Uterus (tissue), 3 donors: ENCODE measurements at regions not wholly inside any gene's neighbourhood (a gene's known extent, or its start where the extent isn't known, plus 50 kb on each side); places are given as distances from the start of the nearest gene placed in this dataset.

Experiments
- DNase-seq, 2 donors: peaks; one replicate each; pipeline ENCODE4 v3.0.0-alpha.2; 2019 to 2020
- H3K27ac ChIP-seq, 2 donors: fragments of 200-600 bp; sonication (generic); 1 replicate in 1 of 2; 2 replicates in 1 of 2; pipeline ENCODE4 v1.5.1; 2016 to 2018
- H3K27me3 ChIP-seq, 2 donors: fragments of 200-600 bp; sonication (generic); one replicate each; pipeline ENCODE4 v1.5.1; 2018 to 2019; ENCODE audit warnings: control low read depth in 1 of 2
- H3K36me3 ChIP-seq, 2 donors: fragments of 200-600 bp; sonication (generic); one replicate each; pipeline ENCODE4 v1.5.1; 2019; ENCODE audit warnings: control low read depth in 1 of 2
- H3K4me1 ChIP-seq, 2 donors: fragments of 200-600 bp; sonication (generic); one replicate each; pipeline ENCODE4 v1.5.1; 2018 to 2019; ENCODE audit warnings: control low read depth in 1 of 2
- H3K4me3 ChIP-seq, 2 donors: fragments of 200-600 bp; sonication (generic); 1 replicate in 1 of 2; 2 replicates in 1 of 2; pipeline ENCODE4 v1.5.1; 2018 to 2019; ENCODE audit warnings: mild to moderate bottlenecking in 1 of 2
- H3K9me3 ChIP-seq, 2 donors: fragments of 200-600 bp; sonication (generic); one replicate each; pipeline ENCODE4 v1.5.1; 2019; ENCODE audit warnings: control low read depth in 1 of 2
- POLR2A ChIP-seq, 2 donors: fragments of 450-650 bp; IDR thresholded peaks; one replicate each; pipeline ENCODE4 v1.6.1; 2016; ENCODE audit warnings: antibody characterized with exemption in 2 of 2, mild to moderate bottlenecking in 1 of 2, moderate library complexity in 1 of 2
- intact Hi-C: fragments of 100-400 bp; cut with DNase I; formaldehyde crosslinking; loops from one replicate; pipeline ENCODE4 v1.15.1; 2023; ENCODE audit warnings: low total_unique reads
- TF ChIP-seq, protein P1 (sequence below), 4 experiments: fragments of 200-600 bp in 2 of 4; fragments of 450-650 bp in 2 of 4; sonication (generic) in 2 of 4; IDR thresholded peaks; one replicate each; pipeline ENCODE4 v1.5.1; 2016 to 2019; ENCODE audit warnings: antibody characterized with exemption in 4 of 4, mild to moderate bottlenecking in 2 of 4, moderate library complexity in 1 of 4
- donor health status: DM: yes; HTN: yes; CAD: no.

DNA sequence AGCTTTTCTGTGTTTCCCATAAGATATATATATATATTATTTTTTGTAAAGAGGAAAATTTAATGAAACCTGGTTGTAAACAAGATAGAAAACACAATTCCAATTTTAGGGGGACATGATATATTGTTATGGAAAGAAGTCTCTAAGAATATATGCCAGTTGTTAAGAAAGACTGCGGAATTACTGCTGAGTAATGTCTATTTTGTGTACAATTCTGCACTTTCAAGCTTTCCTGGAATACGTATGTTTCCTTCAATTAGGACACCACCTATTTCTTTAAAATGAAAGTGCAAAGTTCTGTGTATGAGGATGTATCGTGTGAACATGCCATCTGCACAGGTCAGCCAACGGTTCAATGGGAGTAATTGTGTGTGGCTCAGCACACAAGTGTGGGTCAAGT lies 760.2 kb downstream of the BRD1 start:
- Histone ChIP-seq H3K4me1 (no peaks in the 10 kb centered on the region), H3K9me3 (no peaks in the 10 kb centered on the region), H3K4me3 (no peak overlapping the region), H3K27ac (peak overlapping the region in 1 of 2 donors; percentile 13), H3K27me3 (no peaks in the 10 kb centered on the region), H3K36me3 (no peaks in the 10 kb centered on the region)
- intact Hi-C loops = no loop called here
- TF ChIP-seq, protein P1, sequence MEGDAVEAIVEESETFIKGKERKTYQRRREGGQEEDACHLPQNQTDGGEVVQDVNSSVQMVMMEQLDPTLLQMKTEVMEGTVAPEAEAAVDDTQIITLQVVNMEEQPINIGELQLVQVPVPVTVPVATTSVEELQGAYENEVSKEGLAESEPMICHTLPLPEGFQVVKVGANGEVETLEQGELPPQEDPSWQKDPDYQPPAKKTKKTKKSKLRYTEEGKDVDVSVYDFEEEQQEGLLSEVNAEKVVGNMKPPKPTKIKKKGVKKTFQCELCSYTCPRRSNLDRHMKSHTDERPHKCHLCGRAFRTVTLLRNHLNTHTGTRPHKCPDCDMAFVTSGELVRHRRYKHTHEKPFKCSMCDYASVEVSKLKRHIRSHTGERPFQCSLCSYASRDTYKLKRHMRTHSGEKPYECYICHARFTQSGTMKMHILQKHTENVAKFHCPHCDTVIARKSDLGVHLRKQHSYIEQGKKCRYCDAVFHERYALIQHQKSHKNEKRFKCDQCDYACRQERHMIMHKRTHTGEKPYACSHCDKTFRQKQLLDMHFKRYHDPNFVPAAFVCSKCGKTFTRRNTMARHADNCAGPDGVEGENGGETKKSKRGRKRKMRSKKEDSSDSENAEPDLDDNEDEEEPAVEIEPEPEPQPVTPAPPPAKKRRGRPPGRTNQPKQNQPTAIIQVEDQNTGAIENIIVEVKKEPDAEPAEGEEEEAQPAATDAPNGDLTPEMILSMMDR (IDR thresholded peaks at IDR 0.05) = no peak
- no peak for TF ChIP-seq POLR2A (IDR thresholded peaks at IDR 0.05)
- DNase-seq = no peak

GRCh38 chr22:49066619-49067018 lies 761.1 kb downstream of the BRD1 start:
- intact Hi-C loops = no loop called here
- DNase-seq = no peak
- Histone ChIP-seq H3K4me1 (no peaks in the 10 kb centered on the region), H3K36me3 (no peaks in the 10 kb centered on the region), H3K27ac (peak overlapping the region; percentile 51 to 54), H3K9me3 (no peaks in the 10 kb centered on the region), H3K27me3 (no peaks in the 10 kb centered on the region), H3K4me3 (no peak overlapping the region)
- no peak for TF ChIP-seq POLR2A (IDR thresholded peaks at IDR 0.05)
- TF ChIP-seq, protein P1 (IDR thresholded peaks at IDR 0.05) = no peak

- Histone ChIP-seq H3K4me3 (no peak overlapping the region), H3K36me3 (no peaks in the 10 kb centered on the region), H3K4me1 (no peaks in the 10 kb centered on the region), H3K27ac (no peak overlapping the region), H3K27me3 (no peaks in the 10 kb centered on the region), H3K9me3 (no peaks in the 10 kb centered on the region)
- intact Hi-C loops = no loop called here
- TF ChIP-seq, protein P1 (IDR thresholded peaks at IDR 0.05) = no peak
- TF ChIP-seq POLR2A (IDR thresholded peaks at IDR 0.05) = no peak
- DNase-seq = no peak
Measured at GRCh38 chr22:49064836-49065235, 762.8 kb downstream of the BRD1 start.

DNA sequence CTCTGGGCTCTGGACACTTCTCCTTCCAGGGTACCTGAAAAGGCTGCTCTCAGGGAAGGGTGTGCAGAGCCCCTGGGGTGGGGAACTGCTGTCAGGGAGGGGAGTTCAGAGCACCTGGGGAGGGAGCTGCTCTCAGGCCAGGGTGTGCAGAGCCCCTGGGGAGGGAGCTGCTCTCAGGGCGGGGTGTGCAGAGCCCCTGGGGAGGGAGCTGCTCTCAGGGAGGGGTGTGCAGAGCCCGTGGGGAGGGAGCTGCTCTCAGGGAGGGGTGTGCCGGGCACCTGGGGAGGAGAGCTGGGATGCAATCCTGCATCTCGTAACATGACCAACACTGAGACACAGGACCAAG lies 764.2 kb downstream of the BRD1 start:
- no peaks in the 10 kb centered on the region for H3K27me3 ChIP-seq
- TF ChIP-seq, protein P1 (IDR thresholded peaks at IDR 0.05) = no peak
- no peak for TF ChIP-seq POLR2A (IDR thresholded peaks at IDR 0.05)
- no peaks in the 10 kb centered on the region for H3K9me3 ChIP-seq
- DNase-seq = no peak
- H3K4me1 ChIP-seq = no peaks in the 10 kb centered on the region
- no peaks in the 10 kb centered on the region for H3K36me3 ChIP-seq
- no peak overlapping the region for H3K27ac ChIP-seq
- H3K4me3 ChIP-seq = no peak overlapping the region
- intact Hi-C loops = no loop called here

DNA sequence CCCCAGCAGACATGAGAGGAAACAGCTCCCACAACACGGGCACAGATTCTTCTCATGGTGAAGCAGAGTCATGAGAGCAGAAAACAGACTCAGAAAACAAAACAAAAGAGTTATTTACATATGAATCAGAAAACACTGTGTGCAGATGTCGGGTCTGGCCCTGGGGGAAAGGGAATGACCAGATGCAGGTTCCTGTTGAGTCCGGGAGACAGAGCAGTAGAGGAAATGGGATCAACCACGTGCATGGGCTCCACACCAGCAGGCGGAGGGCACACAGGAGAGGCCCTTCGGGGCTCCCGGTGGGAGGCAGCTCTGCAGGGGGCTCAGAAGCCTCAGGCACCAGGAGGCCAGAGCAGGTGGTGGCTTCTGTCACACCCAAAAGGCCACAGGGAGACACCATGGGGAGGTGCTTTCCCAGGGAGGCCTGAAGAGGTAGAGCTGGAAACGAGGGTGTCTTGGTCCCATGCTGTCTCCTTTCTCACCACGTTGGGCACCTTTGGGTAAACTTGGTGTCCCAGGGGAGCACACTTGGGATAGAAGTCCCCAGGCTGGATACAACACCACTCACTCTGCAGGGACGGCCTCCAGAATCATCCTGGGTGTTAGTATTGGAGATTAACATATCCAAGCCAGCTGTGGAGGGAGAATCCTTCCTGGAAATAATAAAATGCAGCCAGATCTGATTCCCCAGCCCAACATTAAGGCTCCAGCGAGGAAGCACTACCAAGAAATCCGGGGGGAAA lies 764.7 kb downstream of the BRD1 start:
- H3K27me3 ChIP-seq = no peaks in the 10 kb centered on the region
- intact Hi-C loops = no loop called here
- no peaks in the 10 kb centered on the region for H3K4me1 ChIP-seq
- H3K27ac ChIP-seq = no peak overlapping the region
- no peak for TF ChIP-seq POLR2A (IDR thresholded peaks at IDR 0.05)
- TF ChIP-seq, protein P1 (IDR thresholded peaks at IDR 0.05) = no peak
- no peaks in the 10 kb centered on the region for H3K36me3 ChIP-seq
- no peak for DNase-seq
- no peak overlapping the region for H3K4me3 ChIP-seq
- H3K9me3 ChIP-seq = no peaks in the 10 kb centered on the region
